ENCODE measurements at regions not wholly inside any gene's neighbourhood (a gene's known extent, or its start where the extent isn't known, plus 50 kb on each side); places are given as distances from the start of the nearest gene placed in this dataset.

- Histone ChIP-seq H3K27me3 (ENCODE audit: control insufficient read depth, extremely low read depth, insufficient read depth, low read length) (peaks cover 24% of the 10 kb centered on the region), H3K4me1 (ENCODE audit: control insufficient read depth, extremely low read depth, insufficient read depth, low read length) (peaks cover 17% of the 10 kb centered on the region), H3K36me3 (ENCODE audit: control insufficient read depth in 2 of 2, extremely low read depth in 1 of 2, insufficient read depth in 2 of 2, low read length in 2 of 2) (no peaks in the 10 kb centered on the region), H3K27ac (ENCODE audit: control insufficient read depth, insufficient read depth, low read length) (no peak overlapping the region), H2AFZ (ENCODE audit: control insufficient read depth, low read length) (no peak overlapping the region), H4K20me1 (ENCODE audit: control insufficient read depth, extremely low read depth, insufficient read depth, low read length) (no peaks in the 10 kb centered on the region), H3K9ac (ENCODE audit: control insufficient read depth, extremely low read depth, insufficient read depth, low read length) (no peak overlapping the region), H3K4me2 (ENCODE audit: control insufficient read depth, extremely low read depth, insufficient read depth, low read depth, low read length) (no peak overlapping the region), H3K79me2 (ENCODE audit: control insufficient read depth, insufficient read depth, low read length) (no peaks in the 10 kb centered on the region), H3K9me3 (ENCODE audit: control insufficient read depth, low read depth, low read length) (no peaks in the 10 kb centered on the region), H3K4me3 (ENCODE audit: control insufficient read depth in 2 of 3, extremely low read depth in 1 of 3, insufficient read depth in 2 of 3, low read depth in 1 of 3, low read length in 3 of 3) (no peak overlapping the region), H3K9me1 (ENCODE audit: control insufficient read depth, extremely low read depth, insufficient read depth, low read length) (no peaks in the 10 kb centered on the region)
- FAIRE-seq (no peak), DNase-seq (ENCODE audit: low read depth, low spot score) (no peak)
- no peak for TF ChIP-seq EZH2 (IDR thresholded peaks at IDR 0.05; ENCODE audit: low read length)
- TF ChIP-seq, protein P1, sequence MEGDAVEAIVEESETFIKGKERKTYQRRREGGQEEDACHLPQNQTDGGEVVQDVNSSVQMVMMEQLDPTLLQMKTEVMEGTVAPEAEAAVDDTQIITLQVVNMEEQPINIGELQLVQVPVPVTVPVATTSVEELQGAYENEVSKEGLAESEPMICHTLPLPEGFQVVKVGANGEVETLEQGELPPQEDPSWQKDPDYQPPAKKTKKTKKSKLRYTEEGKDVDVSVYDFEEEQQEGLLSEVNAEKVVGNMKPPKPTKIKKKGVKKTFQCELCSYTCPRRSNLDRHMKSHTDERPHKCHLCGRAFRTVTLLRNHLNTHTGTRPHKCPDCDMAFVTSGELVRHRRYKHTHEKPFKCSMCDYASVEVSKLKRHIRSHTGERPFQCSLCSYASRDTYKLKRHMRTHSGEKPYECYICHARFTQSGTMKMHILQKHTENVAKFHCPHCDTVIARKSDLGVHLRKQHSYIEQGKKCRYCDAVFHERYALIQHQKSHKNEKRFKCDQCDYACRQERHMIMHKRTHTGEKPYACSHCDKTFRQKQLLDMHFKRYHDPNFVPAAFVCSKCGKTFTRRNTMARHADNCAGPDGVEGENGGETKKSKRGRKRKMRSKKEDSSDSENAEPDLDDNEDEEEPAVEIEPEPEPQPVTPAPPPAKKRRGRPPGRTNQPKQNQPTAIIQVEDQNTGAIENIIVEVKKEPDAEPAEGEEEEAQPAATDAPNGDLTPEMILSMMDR (optimal IDR thresholded peaks at IDR 0.05 in 1 of 3, IDR thresholded peaks at IDR 0.05 in 1 of 3, conservative IDR thresholded peaks at IDR 0.05 in 1 of 3; ENCODE audit: extremely low read depth in 1 of 3, insufficient read depth in 2 of 3, low read length in 3 of 3), result no peak
- dilution Hi-C loops (cut with MboI; ENCODE audit: extremely low pct_ligation_motif_present, low sequenced_read_pairs), result no loop called here
Measured at GRCh38 chr1:11342621-11343032, 69.6 kb downstream of the UBIAD1 start.

GRCh38 chr1:11345971-11346715 is 73.1 kb downstream of the UBIAD1 start:
- DNase-seq (ENCODE audit: low read depth, low spot score), result no peak
- dilution Hi-C loops (cut with MboI; ENCODE audit: extremely low pct_ligation_motif_present, low sequenced_read_pairs), result no loop called here
- FAIRE-seq, result no peak
- H3K4me2 ChIP-seq (ENCODE audit: control insufficient read depth, extremely low read depth, insufficient read depth, low read depth, low read length), result no peak overlapping the region
- H3K9me1 ChIP-seq (ENCODE audit: control insufficient read depth, extremely low read depth, insufficient read depth, low read length), result no peaks in the 10 kb centered on the region
- H3K27me3 ChIP-seq (ENCODE audit: control insufficient read depth, extremely low read depth, insufficient read depth, low read length), result peaks cover under 1% of the 10 kb centered on the region
- no peaks in the 10 kb centered on the region for H3K36me3 ChIP-seq (ENCODE audit: control insufficient read depth in 2 of 2, extremely low read depth in 1 of 2, insufficient read depth in 2 of 2, low read length in 2 of 2)
- H4K20me1 ChIP-seq (ENCODE audit: control insufficient read depth, extremely low read depth, insufficient read depth, low read length), result no peaks in the 10 kb centered on the region
- TF ChIP-seq, protein P1 (optimal IDR thresholded peaks at IDR 0.05 in 1 of 3, IDR thresholded peaks at IDR 0.05 in 1 of 3, conservative IDR thresholded peaks at IDR 0.05 in 1 of 3; ENCODE audit: extremely low read depth in 1 of 3, insufficient read depth in 2 of 3, low read length in 3 of 3), result no peak
- TF ChIP-seq EZH2 (IDR thresholded peaks at IDR 0.05; ENCODE audit: low read length), result no peak
- peaks cover 12% of the 10 kb centered on the region for H3K4me1 ChIP-seq (ENCODE audit: control insufficient read depth, extremely low read depth, insufficient read depth, low read length)
- H3K79me2 ChIP-seq (ENCODE audit: control insufficient read depth, insufficient read depth, low read length), result no peaks in the 10 kb centered on the region
- H3K4me3 ChIP-seq (ENCODE audit: control insufficient read depth in 2 of 3, extremely low read depth in 1 of 3, insufficient read depth in 2 of 3, low read depth in 1 of 3, low read length in 3 of 3), result no peak overlapping the region
- H3K9ac ChIP-seq (ENCODE audit: control insufficient read depth, extremely low read depth, insufficient read depth, low read length), result no peak overlapping the region
- no peak overlapping the region for H2AFZ ChIP-seq (ENCODE audit: control insufficient read depth, low read length)
- no peak overlapping the region for H3K27ac ChIP-seq (ENCODE audit: control insufficient read depth, insufficient read depth, low read length)
- peaks cover 9% of the 10 kb centered on the region for H3K9me3 ChIP-seq (ENCODE audit: control insufficient read depth, low read depth, low read length)
